ENCODE measurements at regions not wholly inside any gene's neighbourhood (a gene's known extent, or its start where the extent isn't known, plus 50 kb on each side); places are given as distances from the start of the nearest gene placed in this dataset.

GRCh38 chrX:11953615-11954014, 184.7 kb upstream of the FRMPD4 start:
- DNase-seq: no peak

- no peak for DNase-seq
Observed at GRCh38 chrX:11954176-11954575, 184.1 kb upstream of the FRMPD4 start.

DNA sequence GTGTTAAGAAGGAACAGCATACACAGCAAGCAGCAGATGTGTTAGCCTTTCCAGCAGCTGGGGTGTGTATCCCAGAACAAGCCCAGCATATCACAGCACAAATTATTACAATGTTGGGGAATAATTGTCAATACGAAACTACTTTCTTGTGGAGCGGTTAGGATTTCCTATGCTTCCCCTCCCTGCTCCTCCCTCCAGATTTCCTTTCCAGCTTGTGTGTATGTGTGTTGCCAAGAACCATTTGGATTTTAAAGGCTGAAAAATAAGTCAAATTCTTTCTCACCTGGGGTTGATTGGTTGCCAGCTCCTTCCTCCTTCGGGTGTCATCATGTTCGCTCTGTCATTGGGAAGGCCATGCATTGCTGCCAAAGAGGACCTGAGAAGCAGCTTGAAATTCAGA, 178.2 kb upstream of the FRMPD4 start:
- DNase-seq: no peak

DNA sequence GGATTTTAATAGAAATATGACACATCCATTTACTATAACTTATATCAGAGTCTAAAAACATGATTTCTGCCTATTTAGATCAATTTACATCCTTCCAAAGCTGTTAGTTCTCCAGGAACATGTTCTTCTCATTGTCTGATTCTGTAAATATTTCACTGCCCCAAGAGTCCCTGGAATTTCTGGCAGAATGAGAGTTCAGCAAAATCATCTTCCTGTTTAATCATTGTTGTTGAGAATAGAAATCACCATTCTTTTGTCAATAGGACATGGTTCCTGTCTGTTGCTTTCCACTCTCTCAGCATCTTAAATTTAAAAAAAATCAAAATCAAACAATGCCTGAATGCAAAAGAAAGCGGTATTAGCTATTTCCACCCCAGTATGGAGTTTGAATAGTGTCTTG, 172.8 kb upstream of the FRMPD4 start:
- no peak for DNase-seq

GRCh38 chrX:11967986-11968869, 170.0 kb upstream of the FRMPD4 start:
- no peak for DNase-seq

- no peak for DNase-seq
Observed at GRCh38 chrX:11968991-11969390, 169.3 kb upstream of the FRMPD4 start.

GRCh38 chrX:11970578-11971359, 167.5 kb upstream of the FRMPD4 start:
- no peak for DNase-seq

DNA sequence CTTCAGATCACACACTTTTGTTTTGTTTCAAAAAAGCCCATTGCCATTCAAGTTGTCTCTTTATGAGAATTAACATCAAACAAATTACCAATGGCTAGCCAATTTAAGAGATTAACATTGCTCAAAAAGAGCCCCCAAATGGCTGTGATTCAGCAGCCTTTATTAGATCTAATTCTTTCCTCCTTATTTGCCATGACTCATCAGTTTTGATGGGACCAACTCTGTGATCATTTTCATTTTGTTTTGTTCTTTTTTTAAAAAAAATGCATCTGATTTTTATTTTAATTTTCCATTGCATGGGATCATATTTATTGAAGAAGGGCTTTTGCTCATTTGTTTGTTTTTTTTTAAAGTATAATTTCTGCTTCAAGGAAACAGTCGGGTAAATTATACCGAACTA, 161.6 kb upstream of the FRMPD4 start:
- no peak for DNase-seq

DNA sequence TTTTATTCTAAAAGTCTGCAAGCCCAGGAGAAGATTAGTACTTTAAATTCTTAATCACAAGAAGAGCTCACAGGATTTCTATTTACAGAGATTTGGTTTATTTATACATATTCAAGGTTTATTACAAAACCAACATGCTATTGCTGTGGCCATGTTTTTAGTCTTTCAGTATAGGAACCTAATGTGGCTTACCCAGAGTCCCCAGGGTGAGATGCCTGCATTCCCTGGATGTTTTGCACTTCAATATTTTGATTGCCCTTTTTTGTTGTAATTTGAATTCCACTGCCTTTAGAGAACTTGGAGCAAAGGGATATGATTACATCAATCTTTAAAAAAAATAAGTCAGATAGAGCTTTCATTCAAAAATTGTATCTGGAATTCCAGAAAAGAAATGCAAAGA, 146.0 kb upstream of the FRMPD4 start:
- no peak for DNase-seq

DNA sequence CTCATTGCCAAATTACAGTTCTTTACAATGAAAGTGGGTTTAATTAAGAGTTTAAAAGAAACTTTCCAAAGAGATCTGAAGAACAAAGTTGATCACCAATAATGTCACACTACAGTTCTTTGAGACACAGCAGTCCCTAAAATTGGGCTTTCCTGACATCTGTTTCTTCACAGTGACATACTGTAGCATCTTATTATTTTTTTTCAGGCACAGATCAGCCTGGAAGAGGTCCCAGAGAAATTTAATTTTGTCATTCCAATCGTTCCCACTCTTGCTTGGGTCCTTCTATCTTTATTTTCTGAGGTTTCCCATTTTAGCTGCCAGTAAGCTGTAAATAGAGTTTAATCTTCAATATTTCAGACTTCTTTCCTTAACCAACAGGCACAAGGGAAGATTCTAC, 143.1 kb upstream of the FRMPD4 start:
- DNase-seq: no peak

DNA sequence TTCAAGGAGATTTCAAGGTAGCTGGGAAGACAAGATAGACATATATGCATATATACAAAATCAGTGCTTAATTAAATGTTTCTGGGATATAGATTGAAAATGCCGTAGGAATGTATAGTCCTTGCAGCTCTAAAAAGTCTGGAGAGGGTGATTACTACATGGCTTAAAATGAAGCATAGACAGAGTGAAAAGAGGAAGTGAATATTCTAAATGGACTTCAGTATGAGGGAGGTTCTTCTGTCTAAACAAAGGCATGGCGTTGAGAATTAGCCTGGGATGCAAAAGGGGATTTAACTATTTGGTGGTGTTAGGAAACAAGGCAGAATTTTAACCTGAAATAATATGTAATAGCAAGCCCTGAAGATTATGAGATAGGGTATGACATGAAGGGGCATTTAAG, 141.5 kb upstream of the FRMPD4 start:
- DNase-seq: no peak

DNA sequence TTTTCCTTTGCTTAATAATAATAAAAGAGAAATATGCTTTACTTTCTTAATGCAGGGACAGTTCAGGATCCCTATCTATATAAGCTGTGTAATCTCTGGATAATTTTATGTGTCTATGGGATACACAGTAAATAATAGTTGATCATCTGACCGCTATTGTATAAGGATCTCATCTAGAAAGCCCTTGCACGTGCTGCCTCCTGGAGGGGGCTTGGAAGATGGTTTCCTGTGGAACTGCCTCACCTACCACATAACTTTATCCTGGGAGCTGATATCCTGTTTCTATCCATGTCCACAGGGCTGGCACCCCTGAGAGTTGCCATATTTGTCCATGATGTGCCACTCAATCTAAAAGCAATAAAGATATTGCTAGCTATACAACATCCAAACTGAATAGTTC, 139.3 kb upstream of the FRMPD4 start:
- no peak for DNase-seq

DNA sequence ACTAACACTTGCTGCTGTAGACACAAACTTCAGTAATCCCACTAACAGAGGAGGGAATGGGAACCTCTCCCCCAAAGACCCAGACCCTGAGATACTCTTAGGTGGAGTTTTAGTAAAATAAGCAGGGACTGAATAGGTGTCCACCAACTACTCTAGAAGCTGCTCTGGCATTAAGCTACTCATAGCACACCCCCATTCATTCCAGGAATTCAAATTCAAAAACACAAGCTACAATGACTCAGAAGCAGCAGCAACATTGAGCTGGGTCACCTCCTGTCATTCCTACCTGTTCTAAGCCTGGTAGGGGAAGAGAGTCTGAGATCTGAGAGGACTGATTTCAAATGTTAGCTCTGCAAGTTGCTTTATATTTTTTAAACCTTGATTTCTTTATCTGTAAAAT, 135.4 kb upstream of the FRMPD4 start:
- no peak for DNase-seq

DNA sequence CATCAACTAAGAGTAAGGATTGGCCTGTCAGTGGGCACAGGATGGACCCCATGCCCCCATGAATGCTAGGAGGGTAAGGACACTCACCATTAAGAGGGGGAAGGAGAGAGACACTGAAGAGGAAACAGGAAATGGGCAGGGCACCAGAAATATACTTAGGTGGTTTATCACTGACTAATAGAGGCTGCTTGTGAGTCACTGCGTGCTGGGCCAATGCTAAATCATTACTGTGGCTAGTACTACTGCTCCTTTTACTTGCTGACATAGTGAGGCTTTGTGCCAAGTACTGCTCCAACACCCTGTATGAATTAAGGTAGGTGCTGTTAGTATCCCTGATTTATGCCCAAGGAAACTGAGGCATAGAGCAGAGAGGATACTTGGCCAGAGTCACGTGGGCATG, 130.4 kb upstream of the FRMPD4 start:
- no peak for DNase-seq

- DNase-seq: no peak
Observed at GRCh38 chrX:12010436-12010835, 127.8 kb upstream of the FRMPD4 start.

- no peak for DNase-seq
Observed at GRCh38 chrX:12011075-12011474, 127.2 kb upstream of the FRMPD4 start.

GRCh38 chrX:12013211-12013618, 125.1 kb upstream of the FRMPD4 start:
- DNase-seq: no peak

DNA sequence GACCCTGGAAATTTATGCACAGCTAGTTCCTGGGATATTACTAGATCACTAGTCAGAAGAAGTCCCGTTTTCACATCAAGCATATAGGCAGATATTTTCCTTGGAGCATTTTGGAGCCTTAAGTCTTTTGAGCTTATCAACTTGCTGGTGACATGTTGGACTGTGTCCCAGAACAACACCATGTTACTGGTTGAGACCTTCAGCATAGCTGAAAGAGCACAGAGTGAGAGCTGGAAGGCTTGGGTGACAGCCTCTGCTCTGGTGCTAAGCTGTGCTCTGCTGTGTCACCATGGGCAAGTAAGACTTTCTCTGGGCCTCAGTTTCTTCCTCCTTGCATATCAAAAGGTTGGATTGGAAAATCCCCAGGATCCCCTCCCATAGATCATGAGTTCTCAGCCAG, 116.6 kb upstream of the FRMPD4 start:
- DNase-seq: no peak

DNA sequence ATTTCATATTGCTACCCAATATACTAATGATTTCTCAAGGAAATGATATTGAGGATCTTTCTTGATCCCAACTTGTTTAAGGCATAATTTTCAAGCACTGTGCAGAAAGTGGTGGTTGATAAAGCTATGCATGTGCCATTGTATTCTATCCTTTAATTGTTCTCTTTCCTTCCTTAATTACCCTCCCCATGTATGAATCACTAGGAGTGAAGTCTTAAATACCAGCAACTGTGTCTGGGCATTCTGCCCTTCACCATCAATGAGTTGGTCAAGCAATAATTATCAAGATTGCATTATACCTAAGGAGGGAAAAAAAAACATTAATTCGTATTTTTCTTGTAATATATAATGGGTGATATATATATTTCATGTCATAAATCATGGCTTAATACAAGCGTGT, 111.8 kb upstream of the FRMPD4 start:
- no peak for DNase-seq

DNA sequence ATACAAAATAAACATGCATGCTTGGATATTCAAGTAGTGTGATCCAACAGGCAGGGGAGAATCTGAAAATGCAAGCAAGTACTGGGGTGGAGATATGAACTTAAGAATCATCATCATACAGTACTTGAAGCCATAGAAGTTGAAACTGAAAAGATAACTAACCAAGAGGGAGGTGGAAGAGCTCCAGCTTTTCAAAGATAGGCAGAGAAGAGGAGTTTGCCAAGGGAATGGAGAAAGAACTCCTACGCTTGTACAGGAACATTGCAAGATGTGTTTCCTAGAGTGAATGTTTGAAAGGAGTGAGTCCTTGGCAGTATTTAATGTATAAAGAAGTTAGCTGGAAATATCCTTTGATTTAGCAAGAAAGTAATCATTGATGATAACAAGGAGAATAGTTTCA, 106.2 kb upstream of the FRMPD4 start:
- DNase-seq: no peak

DNA sequence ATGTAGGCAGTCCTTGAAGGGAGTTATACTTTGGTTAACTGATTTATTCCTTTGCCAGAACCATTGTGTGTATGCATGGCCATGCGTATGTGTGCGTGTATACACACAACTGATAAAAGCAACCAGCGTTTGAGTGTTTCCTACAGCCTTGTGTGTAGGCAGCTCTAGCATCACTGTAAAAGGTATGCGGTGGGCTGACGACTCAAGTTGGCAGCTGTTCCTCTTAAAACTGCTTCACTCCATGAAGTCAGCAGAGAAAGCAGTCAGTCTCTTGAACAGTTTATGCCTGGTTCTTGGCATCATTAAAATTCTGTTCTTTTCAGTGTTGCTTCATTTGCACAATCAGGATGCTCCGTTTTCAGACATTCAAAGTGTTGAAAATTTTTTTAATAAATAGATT, 103.5 kb upstream of the FRMPD4 start:
- no peak for DNase-seq

DNA sequence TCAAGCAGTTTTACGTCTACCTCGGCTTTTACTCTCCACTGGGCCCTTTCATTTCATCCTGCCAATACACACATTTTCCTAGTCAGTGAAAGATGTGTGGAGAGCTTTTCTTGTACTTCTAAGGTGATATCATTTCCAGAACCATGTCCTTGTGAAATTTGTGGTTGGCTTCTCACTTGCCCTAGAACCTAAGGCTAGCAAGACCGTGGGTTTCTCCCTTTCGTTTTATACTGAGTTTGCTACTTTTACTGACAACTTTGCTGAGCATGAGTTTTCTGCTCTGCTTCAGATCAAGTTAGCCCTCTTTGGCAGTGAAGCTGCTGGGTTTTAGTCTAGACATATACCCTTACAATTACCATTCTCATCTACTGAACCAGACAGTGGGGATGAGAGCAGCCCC, 95.7 kb upstream of the FRMPD4 start:
- DNase-seq: no peak

DNA sequence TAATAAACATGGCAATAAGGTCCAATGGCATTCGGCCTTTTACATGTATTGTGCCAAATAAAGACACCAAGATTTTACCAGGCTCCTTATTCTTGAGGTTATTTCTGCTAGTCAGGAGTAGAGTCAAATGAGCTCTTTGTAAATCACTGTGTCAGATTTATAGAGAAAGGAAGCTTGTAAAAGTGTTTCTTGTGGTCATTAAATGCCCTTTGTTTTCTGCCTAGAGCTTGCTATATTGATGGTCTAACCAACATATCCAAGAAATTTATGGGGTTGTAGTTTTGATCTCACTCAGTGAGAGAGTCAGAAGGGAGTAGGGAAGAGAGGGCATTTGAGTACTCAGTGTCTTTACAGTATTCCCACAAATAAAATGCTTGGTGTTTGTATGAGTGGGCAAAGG, 86.2 kb upstream of the FRMPD4 start:
- no peak for DNase-seq

GRCh38 chrX:12058087-12058486, 80.2 kb upstream of the FRMPD4 start:
- no peak for DNase-seq
